GM12878 (cell line): ENCODE measurements at regions not wholly inside any gene's neighbourhood (a gene's known extent, or its start where the extent isn't known, plus 50 kb on each side); places are given as distances from the start of the nearest gene placed in this dataset.

Experiments used
- E2F8 ChIP-seq: fragments of 450-650 bp; IDR thresholded peaks from 2 replicates; pipeline ENCODE4 v1.6.1; 2018; ENCODE audit warnings: mild to moderate bottlenecking, low read depth, moderate library complexity; ENCODE audit not compliant: partially characterized antibody
- KLF5 ChIP-seq: fragments of 450-650 bp; IDR thresholded peaks from 2 replicates; pipeline ENCODE4 v1.6.1; 2014; ENCODE audit warnings: mild to moderate bottlenecking; ENCODE audit not compliant: partially characterized antibody
- ZNF687 ChIP-seq: fragments of 450-650 bp; IDR thresholded peaks from 2 replicates; pipeline ENCODE4 v1.6.1; 2017; ENCODE audit warnings: mild to moderate bottlenecking, moderate library complexity

- no peak for TF ChIP-seq ZNF687
- TF ChIP-seq E2F8: no peak
- no peak for TF ChIP-seq KLF5
Measured at GRCh38 chr20:63127700-63128364, 88.1 kb downstream of the YTHDF1 start (continued).
